Central memory CD8-positive, alpha-beta T cell (primary cell): ENCODE measurements at regions not wholly inside any gene's neighbourhood (a gene's known extent, or its start where the extent isn't known, plus 50 kb on each side); places are given as distances from the start of the nearest gene placed in this dataset.

ENCODE experiments used
- ATAC-seq: fragments of 150-1000 bp; cut with Tn5 transposase; replicated peaks from 2 replicates; pipeline ENCODE4 v1.10.0; 2022; ENCODE audit warnings: mild to moderate bottlenecking, moderate FRiP score, moderate number of reproducible peaks; ENCODE audit not compliant: poor library complexity, severe bottlenecking; ENCODE audit errors: extremely low read depth
- DNase-seq, 2 donors: peaks; one replicate each; pipeline ENCODE4 v3.0.0; 2021; ENCODE audit warnings: low spot score in 2 of 2
- H3K27ac Mint-ChIP-seq: one replicate; pipeline ENCODE4 v1.8.0; 2022; ENCODE audit warnings: low read depth, mild to moderate bottlenecking, moderate library complexity, mixed read lengths
- H3K27me3 Mint-ChIP-seq: one replicate; pipeline ENCODE4 v1.8.0; 2022; ENCODE audit warnings: mixed read lengths
- H3K36me3 Mint-ChIP-seq: one replicate; pipeline ENCODE4 v1.8.0; 2022; ENCODE audit warnings: mild to moderate bottlenecking, moderate library complexity, mixed read lengths; ENCODE audit not compliant: insufficient read depth
- H3K4me1 Mint-ChIP-seq: one replicate; pipeline ENCODE4 v1.8.0; 2022; ENCODE audit warnings: mixed read lengths
- H3K4me3 Mint-ChIP-seq: one replicate; pipeline ENCODE4 v1.8.0; 2022; ENCODE audit warnings: mild to moderate bottlenecking, moderate library complexity, mixed read lengths
- H3K9me3 Mint-ChIP-seq: one replicate; pipeline ENCODE4 v1.8.0; 2022; ENCODE audit warnings: mixed read lengths

GRCh38 chr1:9481048-9481447 is 58.2 kb upstream of the SLC25A33 start:
- DNase-seq (no peak), ATAC-seq (no peak)
- no peaks in the 10 kb centered on the region for H3K4me1 Mint-ChIP-seq
- no peak overlapping the region for H3K27ac Mint-ChIP-seq
- H3K4me3 Mint-ChIP-seq = no peak overlapping the region
- no peaks in the 10 kb centered on the region for H3K36me3 Mint-ChIP-seq
- peaks cover 24% of the 10 kb centered on the region for H3K27me3 Mint-ChIP-seq
- no peaks in the 10 kb centered on the region for H3K9me3 Mint-ChIP-seq

- Mint-ChIP-seq H3K27ac (no peak overlapping the region), H3K36me3 (no peaks in the 10 kb centered on the region), H3K27me3 (peaks cover 24% of the 10 kb centered on the region), H3K4me3 (no peak overlapping the region), H3K4me1 (no peaks in the 10 kb centered on the region), H3K9me3 (no peaks in the 10 kb centered on the region)
- ATAC-seq = no peak
- no peak for DNase-seq
Measured at GRCh38 chr1:9482403-9482802, 56.9 kb upstream of the SLC25A33 start.

- DNase-seq (no peak), ATAC-seq (no peak)
- H3K27ac Mint-ChIP-seq = no peak overlapping the region
- H3K4me3 Mint-ChIP-seq = no peak overlapping the region
- no peaks in the 10 kb centered on the region for H3K36me3 Mint-ChIP-seq
- H3K9me3 Mint-ChIP-seq = no peaks in the 10 kb centered on the region
- H3K27me3 Mint-ChIP-seq = peaks cover 24% of the 10 kb centered on the region
- no peaks in the 10 kb centered on the region for H3K4me1 Mint-ChIP-seq
Measured at GRCh38 chr1:9482816-9483572, 56.3 kb upstream of the SLC25A33 start.

- Mint-ChIP-seq H3K4me3 (no peak overlapping the region), H3K36me3 (no peaks in the 10 kb centered on the region), H3K27me3 (peaks cover 37% of the 10 kb centered on the region), H3K27ac (no peak overlapping the region), H3K9me3 (no peaks in the 10 kb centered on the region), H3K4me1 (no peaks in the 10 kb centered on the region)
- DNase-seq = no peak
- ATAC-seq = no peak
Measured at GRCh38 chr1:9486466-9487140, 52.7 kb upstream of the SLC25A33 start.
